ENCODE measurements at regions not wholly inside any gene's neighbourhood (a gene's known extent, or its start where the extent isn't known, plus 50 kb on each side); places are given as distances from the start of the nearest gene placed in this dataset.

GRCh38 chr17:34733333-34733732 lies 154.0 kb downstream of the TMEM132E start:
- TF ChIP-seq CTCF (conservative IDR thresholded peaks at IDR 0.05; ENCODE audit: low read depth, low read length) (no peak), EZH2 (IDR thresholded peaks at IDR 0.05; ENCODE audit: low read length, unreplicated experiment) (no peak), EZH2phosphoT487 (IDR thresholded peaks at IDR 0.05; ENCODE audit: borderline replicate concordance, low read length) (no peak)

Measured in PC-3 (cell line).